Stimulated activated naive B cell treated with anti-CD40 and anti-IgM and Interleukin-4, amounts not matched to agents 10 μg/mL and 1 μg/mL and 100 μg/mL, for 72 hours (primary cell): ENCODE measurements at regions not wholly inside any gene's neighbourhood (a gene's known extent, or its start where the extent isn't known, plus 50 kb on each side); places are given as distances from the start of the nearest gene placed in this dataset.
"Not testable (repeated sequence)": the region's sequence is repeated elsewhere in the genome, so short reads cannot be mapped to it uniquely, and the experiment has no call there.

Experiments
- ATAC-seq, 2 donors: fragments of 150-1000 bp; cut with Tn5 transposase; replicated peaks; 2 replicates each; pipeline ENCODE4 v1.10.0; 2021; ENCODE audit warnings: moderate library complexity in 1 of 2
- DNase-seq: peaks from one replicate; pipeline ENCODE4 v3.0.0; 2021
- H3K27ac Mint-ChIP-seq: one replicate; pipeline ENCODE4 v1.8.0; 2022; ENCODE audit warnings: mild to moderate bottlenecking, mixed read lengths
- H3K27me3 Mint-ChIP-seq, 2 donors: one replicate each; pipeline ENCODE4 v1.8.0; 2022; ENCODE audit warnings: mixed read lengths in 2 of 2
- H3K36me3 Mint-ChIP-seq, 2 donors: one replicate each; pipeline ENCODE4 v1.8.0; 2022; ENCODE audit warnings: mixed read lengths in 2 of 2, mild to moderate bottlenecking in 1 of 2
- H3K4me1 Mint-ChIP-seq, 2 donors: one replicate each; pipeline ENCODE4 v1.8.0; 2022; ENCODE audit warnings: mixed read lengths in 2 of 2, mild to moderate bottlenecking in 1 of 2
- H3K4me3 Mint-ChIP-seq, 2 donors: one replicate each; pipeline ENCODE4 v1.8.0; 2022; ENCODE audit warnings: mild to moderate bottlenecking in 2 of 2, mixed read lengths in 2 of 2, moderate library complexity in 1 of 2
- H3K9me3 Mint-ChIP-seq, 2 donors: one replicate each; pipeline ENCODE4 v1.8.0; 2022; ENCODE audit warnings: mixed read lengths in 2 of 2, mild to moderate bottlenecking in 1 of 2

GRCh38 chr2:144982481-144982880 is 462.6 kb upstream of the ZEB2 start:
- no peak overlapping the region for H3K27ac Mint-ChIP-seq
- no peaks in the 10 kb centered on the region for H3K27me3 Mint-ChIP-seq
- no peak overlapping the region for H3K4me3 Mint-ChIP-seq
- no peak for DNase-seq
- H3K4me1 Mint-ChIP-seq = no peaks in the 10 kb centered on the region
- peaks cover 13 to 15% of the 10 kb centered on the region in 2 donors for H3K9me3 Mint-ChIP-seq
- peaks cover 5 to 8% of the 10 kb centered on the region in 2 donors for H3K36me3 Mint-ChIP-seq
- ATAC-seq = no peak

DNA sequence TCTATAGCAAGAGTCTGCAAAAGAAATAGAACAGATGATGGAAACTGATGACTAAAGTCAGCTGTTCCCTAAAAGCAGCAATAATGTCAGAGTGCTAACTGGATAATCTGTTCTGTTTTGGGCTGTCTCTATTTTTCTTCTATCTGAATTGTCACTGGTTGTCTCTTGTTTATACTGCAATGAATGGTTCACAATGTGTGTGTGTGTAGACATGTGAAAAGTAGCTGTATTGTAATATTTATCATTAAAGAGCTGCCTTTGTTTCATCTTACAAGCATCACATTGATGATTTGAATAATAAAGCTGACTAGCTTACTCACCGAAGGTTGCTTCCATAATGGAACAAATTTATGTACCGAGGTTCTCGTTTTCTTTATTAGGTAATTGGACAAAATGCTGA is 456.0 kb upstream of the ZEB2 start:
- peaks cover 6 to 8% of the 10 kb centered on the region in 2 donors for H3K9me3 Mint-ChIP-seq
- no peaks in the 10 kb centered on the region for H3K36me3 Mint-ChIP-seq
- no peaks in the 10 kb centered on the region for H3K27me3 Mint-ChIP-seq
- no peak overlapping the region for H3K27ac Mint-ChIP-seq
- no peak overlapping the region for H3K4me3 Mint-ChIP-seq
- H3K4me1 Mint-ChIP-seq = no peaks in the 10 kb centered on the region
- DNase-seq (no peak), ATAC-seq (no peak)

- Mint-ChIP-seq H3K4me3 (no peak overlapping the region), H3K9me3 (peaks cover 18 to 24% of the 10 kb centered on the region in 2 donors), H3K27me3 (no peaks in the 10 kb centered on the region), H3K4me1 (no peaks in the 10 kb centered on the region), H3K27ac (no peak overlapping the region), H3K36me3 (peaks cover 7 to 12% of the 10 kb centered on the region in 2 donors)
- no peak for DNase-seq
- no peak for ATAC-seq
These were observed 452.8 kb upstream of the ZEB2 start for GRCh38 chr2:144972676-144973075.

GRCh38 chr2:144971786-144972335 is 451.9 kb upstream of the ZEB2 start:
- DNase-seq (no peak), ATAC-seq (no peak)
- Mint-ChIP-seq H3K4me3 (no peak overlapping the region), H3K9me3 (peaks cover 18 to 24% of the 10 kb centered on the region in 2 donors), H3K27ac (no peak overlapping the region), H3K27me3 (no peaks in the 10 kb centered on the region), H3K4me1 (no peaks in the 10 kb centered on the region), H3K36me3 (peaks cover 7 to 12% of the 10 kb centered on the region in 2 donors)

GRCh38 chr2:144970410-144970809 is 450.5 kb upstream of the ZEB2 start:
- H3K9me3 Mint-ChIP-seq = peaks cover 22 to 34% of the 10 kb centered on the region in 2 donors
- not testable (repeated sequence) for ATAC-seq, H3K4me3 Mint-ChIP-seq, DNase-seq, H3K27me3 Mint-ChIP-seq, H3K4me1 Mint-ChIP-seq, H3K27ac Mint-ChIP-seq
- peaks cover 10 to 16% of the 10 kb centered on the region in 2 donors for H3K36me3 Mint-ChIP-seq

DNA sequence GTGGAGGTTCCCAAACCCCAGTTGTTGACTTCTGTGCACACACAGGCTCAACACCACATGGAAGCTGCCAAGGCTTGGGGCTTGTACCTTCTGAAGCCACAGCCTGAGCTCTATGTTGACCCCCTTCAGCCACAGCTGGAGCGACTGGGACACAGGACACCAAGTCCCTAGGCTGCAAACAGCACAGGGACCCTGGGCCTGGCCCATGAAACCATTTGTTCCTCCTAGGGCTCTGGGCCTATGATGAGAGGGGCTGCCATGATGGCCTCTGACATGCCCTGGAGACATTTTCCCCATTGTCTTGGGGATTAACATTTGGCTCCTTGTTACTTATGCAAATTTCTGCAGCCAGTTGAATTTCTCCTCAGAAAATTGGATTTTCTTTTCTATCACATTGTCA is 449.6 kb upstream of the ZEB2 start:
- not testable (repeated sequence) for DNase-seq, H3K4me3 Mint-ChIP-seq, ATAC-seq, H3K27ac Mint-ChIP-seq, H3K4me1 Mint-ChIP-seq, H3K27me3 Mint-ChIP-seq
- Mint-ChIP-seq H3K9me3 (peaks cover 27 to 40% of the 10 kb centered on the region in 2 donors), H3K36me3 (peaks cover 10 to 22% of the 10 kb centered on the region in 2 donors)

DNA sequence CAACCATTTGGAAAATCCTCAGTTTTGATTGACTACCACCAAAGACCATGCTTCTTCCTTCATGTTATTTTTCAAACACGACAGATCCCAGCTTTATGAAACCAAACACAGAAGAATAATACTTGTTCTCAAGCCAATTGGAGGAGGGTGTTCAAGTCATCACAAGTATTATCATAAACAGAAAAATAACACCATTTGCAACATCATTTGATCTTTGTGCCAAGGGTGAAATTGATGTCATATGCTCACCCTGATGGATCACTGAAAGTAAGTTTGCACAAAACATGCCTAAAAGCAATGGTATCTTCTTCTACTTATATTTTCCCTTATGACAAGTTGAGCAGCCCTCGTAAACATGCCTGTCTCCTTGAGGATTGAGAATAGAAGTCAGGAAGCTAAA is 448.0 kb upstream of the ZEB2 start:
- no peak for ATAC-seq
- H3K27ac Mint-ChIP-seq = no peak overlapping the region

GRCh38 chr2:144965172-144965571 is 445.3 kb upstream of the ZEB2 start:
- ATAC-seq (no peak), DNase-seq (no peak)
- Mint-ChIP-seq H3K27ac (no peak overlapping the region), H3K4me1 (no peaks in the 10 kb centered on the region), H3K27me3 (no peaks in the 10 kb centered on the region), H3K4me3 (no peak overlapping the region), H3K36me3 (peaks cover 8 to 21% of the 10 kb centered on the region in 2 donors), H3K9me3 (peaks cover 28 to 32% of the 10 kb centered on the region in 2 donors)

More for the DNA sequence above, 448.0 kb upstream of the ZEB2 start:
- Mint-ChIP-seq H3K9me3 (peaks cover 34 to 36% of the 10 kb centered on the region in 2 donors), H3K36me3 (peaks cover 10 to 24% of the 10 kb centered on the region in 2 donors), H3K27me3 (no peaks in the 10 kb centered on the region), H3K4me3 (no peak overlapping the region), H3K4me1 (no peaks in the 10 kb centered on the region)
- DNase-seq = no peak

- Mint-ChIP-seq H3K27me3 (no peaks in the 10 kb centered on the region), H3K4me3 (no peak overlapping the region)
These were observed 443.1 kb upstream of the ZEB2 start for GRCh38 chr2:144963031-144963430.

GRCh38 chr2:144959416-144959815 is 439.5 kb upstream of the ZEB2 start:
- H3K27ac Mint-ChIP-seq = no peak overlapping the region
- no peaks in the 10 kb centered on the region for H3K27me3 Mint-ChIP-seq
- ATAC-seq = no peak
- no peaks in the 10 kb centered on the region for H3K4me1 Mint-ChIP-seq
- peaks cover 0 to under 1% of the 10 kb centered on the region in 2 donors for H3K36me3 Mint-ChIP-seq
- no peak for DNase-seq
- peaks cover 2 to 9% of the 10 kb centered on the region in 2 donors for H3K9me3 Mint-ChIP-seq
- H3K4me3 Mint-ChIP-seq = no peak overlapping the region

More at GRCh38 chr2:144963031-144963430, 443.1 kb upstream of the ZEB2 start:
- Mint-ChIP-seq H3K9me3 (peaks cover 20 to 23% of the 10 kb centered on the region in 2 donors), H3K4me1 (no peaks in the 10 kb centered on the region), H3K36me3 (peaks cover 4 to 12% of the 10 kb centered on the region in 2 donors), H3K27ac (no peak overlapping the region)
- ATAC-seq = no peak
- no peak for DNase-seq

DNA sequence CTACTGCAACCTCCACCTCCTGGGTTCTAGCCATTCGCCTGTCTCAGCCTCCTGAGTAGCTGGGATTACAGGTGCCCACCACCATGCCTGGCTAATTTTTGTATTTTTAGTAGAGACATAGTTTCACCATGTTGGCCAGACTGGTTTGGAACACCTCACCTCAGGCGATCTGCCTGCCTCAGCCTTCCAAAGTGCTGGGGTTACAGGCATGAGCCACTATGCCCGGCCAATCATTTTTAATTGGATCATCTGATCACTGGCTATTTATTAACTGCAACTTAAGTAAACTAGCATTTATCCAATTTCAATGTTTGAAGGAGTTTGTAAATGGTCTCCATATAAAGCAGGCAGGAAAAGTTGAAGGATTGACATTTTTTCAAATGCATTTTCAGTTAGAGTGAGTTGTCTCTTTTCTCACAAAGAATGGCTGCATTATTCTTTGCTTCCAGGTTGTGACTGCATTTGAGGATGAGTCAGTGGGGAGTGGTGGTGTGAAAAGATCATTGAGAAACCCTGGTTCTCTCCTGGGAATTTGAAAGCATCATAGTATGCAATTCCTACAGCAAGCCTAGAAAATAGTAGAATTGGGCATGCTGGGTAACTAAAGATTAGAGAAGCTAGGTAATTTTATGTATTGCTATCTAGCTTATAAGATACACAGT is 431.1 kb upstream of the ZEB2 start:
- DNase-seq (no peak), ATAC-seq (no peak)
- Mint-ChIP-seq H3K4me3 (no peak overlapping the region), H3K4me1 (no peaks in the 10 kb centered on the region), H3K9me3 (no peaks in the 10 kb centered on the region), H3K27me3 (no peaks in the 10 kb centered on the region), H3K27ac (no peak overlapping the region), H3K36me3 (no peaks in the 10 kb centered on the region)

DNA sequence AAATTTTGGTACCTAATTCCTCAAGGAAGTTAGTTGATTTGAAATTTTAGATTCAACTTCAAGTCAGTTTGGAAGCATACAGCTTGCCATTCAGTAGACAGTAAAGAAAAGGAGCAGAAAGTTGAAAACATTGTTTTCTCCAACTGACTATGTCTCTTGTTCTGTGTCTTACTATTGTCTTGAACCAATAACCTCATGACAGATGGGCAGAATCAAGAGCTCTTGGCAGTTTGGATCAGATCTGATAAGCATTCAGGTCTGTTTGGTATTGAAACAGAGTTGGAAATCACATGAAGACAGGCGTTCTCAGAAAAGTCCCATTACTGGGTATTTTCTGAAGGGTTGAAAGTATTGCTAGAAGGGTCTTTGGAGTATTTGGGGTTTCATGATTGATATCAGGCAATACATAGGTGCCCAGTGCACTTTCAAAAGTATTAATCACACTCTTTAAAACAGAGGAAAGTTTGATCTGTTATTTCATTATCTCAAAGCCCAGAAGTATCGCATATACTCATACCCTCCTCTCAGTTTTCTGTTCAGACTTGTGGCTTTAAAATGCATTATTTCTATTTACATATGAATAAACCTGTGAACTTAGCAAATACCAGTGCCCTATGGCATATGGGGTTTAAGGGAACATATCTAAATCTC is 428.4 kb upstream of the ZEB2 start:
- DNase-seq = no peak
- H3K27ac Mint-ChIP-seq = no peak overlapping the region
- no peaks in the 10 kb centered on the region for H3K4me1 Mint-ChIP-seq
- ATAC-seq = no peak
- H3K27me3 Mint-ChIP-seq = no peaks in the 10 kb centered on the region
- H3K4me3 Mint-ChIP-seq = no peak overlapping the region
- no peaks in the 10 kb centered on the region for H3K36me3 Mint-ChIP-seq
- no peaks in the 10 kb centered on the region for H3K9me3 Mint-ChIP-seq

GRCh38 chr2:144947709-144948037 is 427.8 kb upstream of the ZEB2 start:
- Mint-ChIP-seq H3K4me1 (no peaks in the 10 kb centered on the region), H3K27me3 (no peaks in the 10 kb centered on the region), H3K27ac (no peak overlapping the region), H3K36me3 (no peaks in the 10 kb centered on the region), H3K9me3 (no peaks in the 10 kb centered on the region), H3K4me3 (no peak overlapping the region)
- ATAC-seq (no peak), DNase-seq (no peak)

GRCh38 chr2:144946263-144946662 is 426.3 kb upstream of the ZEB2 start:
- H3K36me3 Mint-ChIP-seq = no peaks in the 10 kb centered on the region
- ATAC-seq (no peak), DNase-seq (no peak)
- H3K9me3 Mint-ChIP-seq = peaks cover 0 to 1% of the 10 kb centered on the region in 2 donors
- H3K27ac Mint-ChIP-seq = no peak overlapping the region
- no peaks in the 10 kb centered on the region for H3K4me1 Mint-ChIP-seq
- H3K4me3 Mint-ChIP-seq = no peak overlapping the region
- no peaks in the 10 kb centered on the region for H3K27me3 Mint-ChIP-seq
